ENCODE measurements at regions not wholly inside any gene's neighbourhood (a gene's known extent, or its start where the extent isn't known, plus 50 kb on each side); places are given as distances from the start of the nearest gene placed in this dataset.

DNA sequence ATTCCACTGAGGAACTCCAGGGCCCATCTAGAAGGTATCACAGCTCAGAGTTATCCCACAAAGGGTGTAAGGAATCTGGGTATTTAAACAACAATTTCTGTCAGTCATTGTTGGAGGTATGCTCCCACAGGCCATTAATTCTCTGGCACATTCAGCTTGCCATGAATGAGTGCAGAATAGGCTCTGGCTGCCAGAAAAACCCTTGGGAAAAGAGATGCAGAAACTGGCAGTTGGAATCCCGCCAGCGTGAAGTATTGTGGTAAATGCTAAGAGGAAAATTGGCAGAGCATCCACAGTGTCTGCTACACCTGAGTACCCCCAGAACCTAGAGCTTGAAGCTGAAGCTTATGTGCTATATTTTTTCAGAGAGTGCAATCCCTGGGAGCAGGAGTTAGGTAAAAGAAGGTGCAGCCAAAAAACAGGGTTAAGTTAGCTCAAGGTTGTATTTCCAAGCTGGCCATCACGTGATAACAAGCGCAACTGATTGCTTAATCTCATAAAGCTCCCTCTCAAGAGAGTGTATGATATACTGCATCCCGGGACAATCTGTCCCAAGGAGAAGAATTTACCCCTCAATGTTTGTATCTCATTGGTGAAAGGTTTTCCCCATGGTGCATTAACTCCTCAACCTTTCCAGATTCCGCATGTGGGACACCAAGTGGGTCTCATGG, 94.2 kb upstream of the ACP3 start:
- no peaks in the 10 kb centered on the region for H3K9me3 ChIP-seq (ENCODE audit: low read length)
- H3K4me2 ChIP-seq (ENCODE audit: low read length) = no peak overlapping the region
- H3K9ac ChIP-seq (ENCODE audit: low read length) = no peak overlapping the region
- POLR2A ChIA-PET (ENCODE audit: unreplicated experiment) = no interaction called here
- no peaks in the 10 kb centered on the region for H3F3A ChIP-seq (ENCODE audit: low read length, unreplicated experiment)
- H3K79me2 ChIP-seq (ENCODE audit: low read length) = no peaks in the 10 kb centered on the region
- no peaks in the 10 kb centered on the region for H4K20me1 ChIP-seq (ENCODE audit: low read length)
- BruUV-seq (replicated peaks) = no TSS peak
- H3K36me3 ChIP-seq (ENCODE audit: low read depth, low read length) = no peaks in the 10 kb centered on the region
- no peaks in the 10 kb centered on the region for H3K9me2 ChIP-seq (replicated peaks; ENCODE audit: low read length)
- H3K27ac ChIP-seq (ENCODE audit: low read length) = no peak overlapping the region
- TF ChIP-seq EZH2phosphoT487 (IDR thresholded peaks at IDR 0.05; ENCODE audit: borderline replicate concordance, low read length) (no peak), CTCF (conservative IDR thresholded peaks at IDR 0.05; ENCODE audit: low read depth, low read length) (no peak), EZH2 (IDR thresholded peaks at IDR 0.05; ENCODE audit: low read length, unreplicated experiment) (no peak)
- ATAC-seq (no peak), DNase-seq (no peak)
- H2AFZ ChIP-seq (ENCODE audit: low read length) = no peak overlapping the region
- H3K27me3 ChIP-seq (ENCODE audit: low read length) = no peaks in the 10 kb centered on the region
- peaks cover 11% of the 10 kb centered on the region for H3K4me1 ChIP-seq (ENCODE audit: insufficient read depth, low read length)
- intact Hi-C loops (cut with micrococcal nuclease) = no loop called here
- no peak overlapping the region for H3K4me3 ChIP-seq (ENCODE audit: low read length)
- CTCF ChIA-PET = no interaction called here

DNA sequence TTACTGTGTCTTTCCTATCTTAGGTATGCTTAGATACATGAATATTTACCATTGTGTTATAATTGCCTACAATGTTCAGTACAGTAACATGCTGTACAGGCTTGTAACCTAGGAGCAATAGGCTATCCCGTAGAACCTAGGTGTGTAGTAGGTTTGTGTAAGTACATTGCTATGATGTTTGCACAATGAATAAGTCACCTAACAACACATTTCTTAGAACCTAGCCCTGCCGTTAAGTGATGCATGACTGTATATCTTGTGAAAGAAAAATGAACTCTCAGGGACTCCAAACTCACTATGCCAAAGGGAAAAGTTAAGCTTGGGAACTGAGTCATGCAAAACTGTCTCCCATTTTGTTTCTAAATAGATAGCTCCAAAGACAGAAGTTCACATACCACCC, 91.5 kb upstream of the ACP3 start:
- peak overlapping the region; percentile 45; the same call in 1 of the 2 replicates for H3K9ac ChIP-seq (ENCODE audit: low read length)
- TF ChIP-seq CTCF (conservative IDR thresholded peaks at IDR 0.05; ENCODE audit: low read depth, low read length) = no peak
- TF ChIP-seq EZH2 (IDR thresholded peaks at IDR 0.05; ENCODE audit: low read length, unreplicated experiment) = no peak
- TF ChIP-seq EZH2phosphoT487 (IDR thresholded peaks at IDR 0.05; ENCODE audit: borderline replicate concordance, low read length) = no peak
- peak; percentile 99 for ATAC-seq
- peaks cover 11% of the 10 kb centered on the region for H3K4me1 ChIP-seq (ENCODE audit: insufficient read depth, low read length)
- DNase-seq = peak; percentile 89
- H3K27ac ChIP-seq (ENCODE audit: low read length) = peak overlapping the region; percentile 91
- no peaks in the 10 kb centered on the region for H3K79me2 ChIP-seq (ENCODE audit: low read length)
- no peak overlapping the region for H3K4me3 ChIP-seq (ENCODE audit: low read length)
- H3K9me2 ChIP-seq (replicated peaks; ENCODE audit: low read length) = no peaks in the 10 kb centered on the region
- no peaks in the 10 kb centered on the region for H3K27me3 ChIP-seq (ENCODE audit: low read length)
- H3K4me2 ChIP-seq (ENCODE audit: low read length) = peak overlapping the region; percentile 49
- no peaks in the 10 kb centered on the region for H3K9me3 ChIP-seq (ENCODE audit: low read length)
- no peaks in the 10 kb centered on the region for H4K20me1 ChIP-seq (ENCODE audit: low read length)
- peak overlapping the region; percentile 71 for H2AFZ ChIP-seq (ENCODE audit: low read length)
- no peaks in the 10 kb centered on the region for H3F3A ChIP-seq (ENCODE audit: low read length, unreplicated experiment)
- CTCF ChIA-PET = interaction anchor here (0.6 to 1.3 kb wide), 3 partner anchors 15 to 196 kb away, joined by 5 read pairs; no protein-coding TSS in a partner anchor
- no TSS peak for BruUV-seq (replicated peaks)
- intact Hi-C loops (cut with micrococcal nuclease) = loop anchor here (2.0 kb wide), 2 partner anchors 19 to 27 kb away; no protein-coding TSS in a partner anchor
- POLR2A ChIA-PET (ENCODE audit: unreplicated experiment) = interaction anchor here (0.6 kb wide), 1 partner anchor 844 kb away, joined by 5 read pairs; no protein-coding TSS in a partner anchor
- H3K36me3 ChIP-seq (ENCODE audit: low read depth, low read length) = no peaks in the 10 kb centered on the region

DNA sequence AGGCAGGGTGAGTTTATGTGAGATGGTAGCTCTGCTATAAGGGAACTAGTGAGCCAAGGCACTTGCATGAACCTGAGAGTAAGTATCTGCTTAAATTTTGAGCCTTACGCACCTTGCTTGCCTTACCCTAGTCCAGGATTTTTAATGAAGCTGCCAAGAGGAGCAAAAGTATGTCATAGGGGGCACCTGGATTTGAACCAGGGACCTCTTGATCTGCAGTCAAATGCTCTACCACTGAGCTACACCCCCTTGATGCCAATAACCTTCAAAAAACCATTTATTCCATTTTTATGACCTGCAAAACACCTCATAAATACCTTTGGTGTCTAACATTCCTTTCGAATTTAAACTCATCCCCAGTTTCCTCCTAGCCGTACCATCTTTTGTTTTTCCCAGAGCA, 88.3 kb upstream of the ACP3 start:
- no peaks in the 10 kb centered on the region for H3K36me3 ChIP-seq (ENCODE audit: low read depth, low read length)
- H3K9me3 ChIP-seq (ENCODE audit: low read length) = no peaks in the 10 kb centered on the region
- H3K27me3 ChIP-seq (ENCODE audit: low read length) = no peaks in the 10 kb centered on the region
- H3F3A ChIP-seq (ENCODE audit: low read length, unreplicated experiment) = no peaks in the 10 kb centered on the region
- TF ChIP-seq EZH2 (IDR thresholded peaks at IDR 0.05; ENCODE audit: low read length, unreplicated experiment) = no peak
- TF ChIP-seq EZH2phosphoT487 (IDR thresholded peaks at IDR 0.05; ENCODE audit: borderline replicate concordance, low read length) = no peak
- TF ChIP-seq CTCF (conservative IDR thresholded peaks at IDR 0.05; ENCODE audit: low read depth, low read length) = no peak
- H3K9me2 ChIP-seq (replicated peaks; ENCODE audit: low read length) = no peaks in the 10 kb centered on the region
- ATAC-seq (no peak), DNase-seq (peak; percentile 43)
- CTCF ChIA-PET = no interaction called here
- H3K4me1 ChIP-seq (ENCODE audit: insufficient read depth, low read length) = peaks cover 11% of the 10 kb centered on the region
- H3K4me3 ChIP-seq (ENCODE audit: low read length) = no peak overlapping the region
- H3K27ac ChIP-seq (ENCODE audit: low read length) = no peak overlapping the region
- no peak overlapping the region for H3K9ac ChIP-seq (ENCODE audit: low read length)
- intact Hi-C loops (cut with micrococcal nuclease) = no loop called here
- no peak overlapping the region for H3K4me2 ChIP-seq (ENCODE audit: low read length)
- no TSS peak for BruUV-seq (replicated peaks)
- no peak overlapping the region for H2AFZ ChIP-seq (ENCODE audit: low read length)
- POLR2A ChIA-PET (ENCODE audit: unreplicated experiment) = no interaction called here
- H4K20me1 ChIP-seq (ENCODE audit: low read length) = no peaks in the 10 kb centered on the region
- H3K79me2 ChIP-seq (ENCODE audit: low read length) = no peaks in the 10 kb centered on the region

Data from PC-3 (cell line).